KMS-11 (cell line): ENCODE measurements at regions not wholly inside any gene's neighbourhood (a gene's known extent, or its start where the extent isn't known, plus 50 kb on each side); places are given as distances from the start of the nearest gene placed in this dataset.

Source experiments
- H2AFZ ChIP-seq: fragments of 200-600 bp; sonication (generic); 2 replicates; pipeline ENCODE4 v1.6.1; 2016; ENCODE audit warnings: antibody characterized with exemption, mixed run types, low read depth
- H3K27ac ChIP-seq: fragments of 200-600 bp; sonication (generic); 2 replicates; pipeline ENCODE4 v1.6.1; 2016; ENCODE audit warnings: mild to moderate bottlenecking, mixed run types
- H3K27me3 ChIP-seq: fragments of 200-600 bp; sonication (generic); 2 replicates; pipeline ENCODE4 v1.6.1; 2017; ENCODE audit warnings: mild to moderate bottlenecking, low read depth, mixed run types, moderate library complexity; ENCODE audit not compliant: insufficient read depth
- H3K36me3 ChIP-seq: fragments of 200-600 bp; sonication (generic); 2 replicates; pipeline ENCODE4 v1.6.1; 2017; ENCODE audit warnings: mild to moderate bottlenecking, mixed run types; ENCODE audit not compliant: insufficient read depth
- H3K4me1 ChIP-seq: fragments of 200-600 bp; sonication (generic); 2 replicates; pipeline ENCODE4 v1.6.1; 2016; ENCODE audit warnings: mild to moderate bottlenecking, low read depth, mixed run types; ENCODE audit not compliant: poor library complexity, severe bottlenecking
- H3K4me2 ChIP-seq: fragments of 200-600 bp; sonication (generic); 2 replicates; pipeline ENCODE4 v1.7.0; 2016; ENCODE audit warnings: mild to moderate bottlenecking, mixed run types
- H3K4me3 ChIP-seq: fragments of 200-600 bp; sonication (generic); IDR thresholded peaks from 2 replicates; pipeline ENCODE4 v1.6.1; 2017; ENCODE audit warnings: low read depth, low read length, mixed read lengths; ENCODE audit not compliant: insufficient read depth
- H3K79me2 ChIP-seq: fragments of 200-600 bp; sonication (generic); 2 replicates; pipeline ENCODE4 v1.6.1; 2016; ENCODE audit warnings: low read depth, mixed run types; ENCODE audit not compliant: insufficient read depth
- H3K9ac ChIP-seq: fragments of 200-600 bp; sonication (generic); 2 replicates; pipeline ENCODE4 v1.6.1; 2016; ENCODE audit warnings: mild to moderate bottlenecking, mixed run types
- H4K20me1 ChIP-seq: fragments of 200-600 bp; sonication (generic); 2 replicates; pipeline ENCODE4 v1.6.1; 2016; ENCODE audit warnings: mild to moderate bottlenecking, mixed run types; ENCODE audit not compliant: insufficient read depth
- TF ChIP-seq, protein P1 (sequence below): fragments of 200-600 bp; sonication (generic); conservative IDR thresholded peaks from 2 replicates; pipeline ENCODE4 v1.6.1; 2017; ENCODE audit warnings: low read depth, mild to moderate bottlenecking, antibody characterized with exemption, low read length, moderate library complexity, mixed read lengths

DNA sequence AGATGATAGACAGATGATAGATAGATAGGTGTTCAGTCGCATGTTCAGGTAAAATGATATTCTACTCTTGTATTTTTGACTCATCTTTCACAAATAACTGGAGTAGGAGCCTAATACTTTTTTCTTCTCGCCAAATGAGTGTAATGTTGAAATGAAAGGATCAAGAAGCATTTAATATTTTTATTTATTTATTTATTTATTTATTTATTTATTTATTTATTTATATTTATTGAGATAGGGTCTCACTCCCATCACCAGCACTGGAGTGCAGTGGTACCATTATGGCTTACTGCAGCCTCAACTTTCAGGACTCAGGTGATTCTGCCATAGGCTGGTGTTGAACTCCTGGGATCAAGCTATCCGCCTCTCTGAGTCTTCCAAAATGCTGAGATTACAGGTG, 298.8 kb downstream of the KCNC2 start:
- H3K27me3 ChIP-seq, result no peaks in the 10 kb centered on the region
- no peaks in the 10 kb centered on the region for H3K36me3 ChIP-seq
- no peaks in the 10 kb centered on the region for H3K79me2 ChIP-seq
- no peak overlapping the region for H3K27ac ChIP-seq
- no peaks in the 10 kb centered on the region for H3K4me1 ChIP-seq
- H4K20me1 ChIP-seq, result no peaks in the 10 kb centered on the region
- no peak overlapping the region for H2AFZ ChIP-seq
- no peak overlapping the region for H3K4me3 ChIP-seq
- H3K9ac ChIP-seq, result no peak overlapping the region
- no peak overlapping the region for H3K4me2 ChIP-seq
- TF ChIP-seq, protein P1, sequence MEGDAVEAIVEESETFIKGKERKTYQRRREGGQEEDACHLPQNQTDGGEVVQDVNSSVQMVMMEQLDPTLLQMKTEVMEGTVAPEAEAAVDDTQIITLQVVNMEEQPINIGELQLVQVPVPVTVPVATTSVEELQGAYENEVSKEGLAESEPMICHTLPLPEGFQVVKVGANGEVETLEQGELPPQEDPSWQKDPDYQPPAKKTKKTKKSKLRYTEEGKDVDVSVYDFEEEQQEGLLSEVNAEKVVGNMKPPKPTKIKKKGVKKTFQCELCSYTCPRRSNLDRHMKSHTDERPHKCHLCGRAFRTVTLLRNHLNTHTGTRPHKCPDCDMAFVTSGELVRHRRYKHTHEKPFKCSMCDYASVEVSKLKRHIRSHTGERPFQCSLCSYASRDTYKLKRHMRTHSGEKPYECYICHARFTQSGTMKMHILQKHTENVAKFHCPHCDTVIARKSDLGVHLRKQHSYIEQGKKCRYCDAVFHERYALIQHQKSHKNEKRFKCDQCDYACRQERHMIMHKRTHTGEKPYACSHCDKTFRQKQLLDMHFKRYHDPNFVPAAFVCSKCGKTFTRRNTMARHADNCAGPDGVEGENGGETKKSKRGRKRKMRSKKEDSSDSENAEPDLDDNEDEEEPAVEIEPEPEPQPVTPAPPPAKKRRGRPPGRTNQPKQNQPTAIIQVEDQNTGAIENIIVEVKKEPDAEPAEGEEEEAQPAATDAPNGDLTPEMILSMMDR, result no peak

DNA sequence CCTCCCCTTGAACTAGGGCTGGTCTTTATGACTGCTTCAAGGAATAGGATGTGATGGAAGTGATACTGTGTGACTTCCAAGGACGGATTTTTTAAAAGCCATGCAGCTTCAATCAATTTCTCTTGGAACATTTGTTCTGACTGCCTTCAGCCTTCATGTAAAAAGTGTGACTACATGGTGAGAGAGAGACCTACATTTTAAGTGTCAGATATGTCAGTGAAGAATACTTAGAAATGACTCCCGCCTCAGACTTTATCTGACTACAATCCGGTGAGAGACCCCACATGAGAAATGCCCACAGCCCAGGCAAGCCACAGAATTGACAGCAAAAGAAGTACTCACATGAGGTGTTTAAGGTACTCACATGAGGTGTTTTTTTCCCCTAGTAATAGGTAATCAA, 295.3 kb downstream of the KCNC2 start:
- Histone ChIP-seq H3K9ac (no peak overlapping the region), H3K36me3 (no peaks in the 10 kb centered on the region; the same call in 1 of the 2 replicates), H3K27ac (no peak overlapping the region), H3K79me2 (no peaks in the 10 kb centered on the region), H2AFZ (no peak overlapping the region), H3K27me3 (no peaks in the 10 kb centered on the region), H3K4me1 (no peaks in the 10 kb centered on the region), H3K4me3 (no peak overlapping the region), H3K4me2 (no peak overlapping the region), H4K20me1 (no peaks in the 10 kb centered on the region)
- TF ChIP-seq, protein P1, result no peak

DNA sequence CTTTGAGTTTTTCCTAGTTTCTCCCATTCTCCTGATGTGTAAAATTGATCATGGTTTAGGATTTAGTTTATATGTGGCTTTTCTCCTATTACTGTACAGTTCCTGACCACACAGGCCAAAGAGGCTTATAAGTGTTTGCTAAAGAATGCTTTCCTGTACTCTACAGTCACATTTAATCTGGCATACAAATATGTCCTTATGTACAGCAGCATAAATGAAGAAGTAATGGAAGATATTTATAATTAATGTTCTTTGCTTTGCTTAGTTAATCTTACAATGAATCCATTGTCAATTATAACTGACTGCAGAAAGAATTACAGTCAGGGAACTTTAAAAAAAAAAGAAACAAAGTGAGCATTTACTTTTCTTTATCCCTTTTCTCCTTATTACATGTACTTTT, 293.9 kb downstream of the KCNC2 start:
- no peak overlapping the region for H3K27ac ChIP-seq
- no peaks in the 10 kb centered on the region for H4K20me1 ChIP-seq
- no peak overlapping the region for H3K4me3 ChIP-seq
- H3K79me2 ChIP-seq, result no peaks in the 10 kb centered on the region
- no peaks in the 10 kb centered on the region for H3K27me3 ChIP-seq
- no peak overlapping the region for H2AFZ ChIP-seq
- no peak overlapping the region for H3K9ac ChIP-seq
- no peaks in the 10 kb centered on the region; the same call in 1 of the 2 replicates for H3K36me3 ChIP-seq
- TF ChIP-seq, protein P1, result no peak
- H3K4me2 ChIP-seq, result no peak overlapping the region
- no peaks in the 10 kb centered on the region for H3K4me1 ChIP-seq

DNA sequence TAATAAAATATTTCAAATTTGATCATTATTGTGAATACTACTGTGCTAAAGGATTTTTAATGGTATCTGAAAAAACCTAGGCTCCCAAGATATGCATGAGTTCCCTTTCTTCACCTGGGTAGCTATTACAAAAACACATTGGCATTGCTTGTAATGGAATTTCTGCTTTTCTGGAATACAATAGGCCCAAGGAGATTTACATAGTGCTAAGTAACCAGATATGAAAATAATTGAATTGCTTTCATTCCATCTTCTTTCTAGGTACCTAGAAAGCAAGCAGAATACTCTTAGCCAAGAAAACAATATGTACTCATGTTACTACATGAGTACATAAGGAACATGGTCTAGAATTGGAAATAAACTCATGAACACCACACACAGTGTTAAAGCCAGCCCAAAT, 291.9 kb downstream of the KCNC2 start:
- Histone ChIP-seq H4K20me1 (no peaks in the 10 kb centered on the region), H2AFZ (no peak overlapping the region)

More for the DNA sequence above, 291.9 kb downstream of the KCNC2 start:
- TF ChIP-seq, protein P1, result no peak
- no peak overlapping the region for H3K9ac ChIP-seq
- H3K79me2 ChIP-seq, result no peaks in the 10 kb centered on the region
- H3K4me1 ChIP-seq, result no peaks in the 10 kb centered on the region
- no peaks in the 10 kb centered on the region for H3K27me3 ChIP-seq
- no peak overlapping the region for H3K27ac ChIP-seq
- no peaks in the 10 kb centered on the region; the same call in 1 of the 2 replicates for H3K36me3 ChIP-seq
- no peak overlapping the region for H3K4me2 ChIP-seq
- no peak overlapping the region for H3K4me3 ChIP-seq
